ENCODE measurements at regions not wholly inside any gene's neighbourhood (a gene's known extent, or its start where the extent isn't known, plus 50 kb on each side); places are given as distances from the start of the nearest gene placed in this dataset.

DNA sequence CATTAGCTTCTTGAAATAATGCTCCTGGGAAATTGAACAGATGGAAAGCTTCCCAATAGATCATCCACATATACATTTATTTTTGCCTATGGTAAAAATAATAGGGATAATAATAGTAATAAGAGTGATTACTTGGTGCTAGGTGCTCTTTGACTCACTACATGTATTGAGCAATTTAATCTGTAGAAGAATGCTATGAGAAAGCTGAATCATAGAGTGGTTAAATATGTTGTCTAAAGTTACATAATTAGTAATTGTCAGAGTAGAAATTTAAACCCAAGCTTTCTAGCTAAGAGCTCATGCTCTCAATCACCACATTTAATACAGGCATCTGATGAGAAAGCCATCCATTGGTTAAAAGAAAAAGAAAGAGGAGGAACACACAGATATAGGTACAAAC, 590.5 kb upstream of the SLC8A1 start:
- no peak for DNase-seq (ENCODE audit: low read depth)

DNA sequence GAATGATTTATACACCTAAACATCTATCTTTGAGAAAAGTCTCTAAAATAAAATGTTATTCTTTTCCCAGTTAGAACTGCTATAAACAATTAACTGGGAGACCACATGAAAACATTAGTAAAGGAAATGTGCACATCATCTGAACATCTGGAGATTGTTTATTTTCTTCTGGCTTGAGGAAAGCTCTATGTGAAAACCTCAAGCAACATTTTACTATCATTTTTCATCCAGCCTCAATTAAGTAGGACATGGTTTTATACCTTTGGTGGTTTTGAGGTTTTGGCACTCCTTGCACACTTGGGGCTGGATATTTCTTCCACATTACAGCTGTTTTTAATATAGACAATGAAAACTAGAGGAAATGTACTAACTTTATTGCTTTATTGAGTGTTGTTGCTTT, 609.5 kb upstream of the SLC8A1 start:
- DNase-seq (ENCODE audit: low read depth): peak; percentile 29

DNA sequence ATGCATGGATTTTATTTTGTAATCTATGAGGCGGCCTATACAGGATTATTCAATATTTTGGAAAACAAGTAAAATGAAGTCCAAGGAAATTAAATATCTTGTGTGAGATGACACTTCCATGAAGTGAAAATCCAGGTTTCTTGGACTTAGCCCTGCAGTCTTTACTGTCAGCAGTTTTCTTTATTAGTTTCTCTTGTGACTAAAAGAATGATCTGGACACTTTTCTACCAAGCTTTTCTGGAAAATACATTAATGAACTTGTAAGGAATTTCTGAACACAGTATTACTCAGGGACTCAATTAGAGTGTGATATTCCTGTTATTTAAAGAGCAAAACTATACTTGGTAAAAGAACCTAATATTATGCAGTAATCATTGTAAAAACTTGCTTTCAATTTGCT, 610.4 kb upstream of the SLC8A1 start:
- no peak for DNase-seq (ENCODE audit: low read depth)

DNA sequence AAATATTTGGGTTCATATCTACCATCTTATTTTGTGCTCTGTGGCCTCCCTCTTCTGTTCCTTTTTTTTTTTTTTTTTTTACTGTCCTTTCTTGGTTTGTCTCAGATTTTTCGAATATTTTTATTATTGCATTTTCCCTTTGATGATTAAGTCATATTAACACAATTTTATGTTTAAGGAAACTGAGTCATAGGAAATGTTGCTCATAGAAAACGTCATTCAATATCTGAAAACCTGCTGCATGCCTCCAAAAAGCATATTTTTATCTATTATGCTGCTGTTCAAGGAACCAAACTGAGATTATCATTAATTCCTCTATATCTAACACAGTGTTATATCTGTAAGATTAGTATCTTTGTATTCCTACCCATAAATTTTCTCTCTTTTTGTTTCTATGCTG, 614.3 kb upstream of the SLC8A1 start:
- DNase-seq (ENCODE audit: low read depth): no peak

DNA sequence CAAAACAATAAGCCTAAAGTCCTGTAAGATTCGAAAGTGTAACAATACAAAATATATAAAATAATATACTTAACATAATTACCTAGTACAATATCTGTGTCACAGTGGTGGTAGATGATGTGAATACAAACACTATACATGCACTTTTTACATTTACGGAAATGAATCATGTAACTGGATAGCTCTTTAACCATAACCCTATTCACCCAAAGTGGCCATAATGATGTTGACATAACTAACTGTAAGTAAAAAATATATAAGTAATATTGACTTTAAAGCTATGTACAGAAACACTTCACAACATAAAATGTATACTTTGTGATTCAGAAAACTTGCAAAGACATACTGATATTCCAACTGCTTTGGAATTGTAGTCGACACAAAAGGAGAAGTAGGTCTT, 616.9 kb upstream of the SLC8A1 start:
- DNase-seq (ENCODE audit: low read depth): no peak

DNA sequence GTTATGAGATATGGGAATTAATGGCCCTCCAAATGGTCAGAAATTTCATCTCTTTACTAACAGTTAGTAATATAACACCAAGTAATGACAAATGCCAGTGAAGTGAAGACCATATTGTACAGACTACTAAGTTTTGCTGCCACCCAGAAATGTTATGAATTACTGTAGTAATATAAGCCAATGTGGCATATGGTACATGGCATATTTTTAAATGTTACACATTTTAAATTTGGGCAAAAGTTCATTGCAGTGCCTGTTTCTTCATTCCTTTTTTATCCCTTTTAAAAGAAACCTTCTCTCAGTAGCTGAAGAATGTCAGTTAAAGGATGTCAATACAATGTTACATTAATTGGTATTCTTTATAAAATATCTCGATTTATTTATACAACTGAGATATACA, 626.5 kb upstream of the SLC8A1 start:
- DNase-seq (ENCODE audit: low read depth): no peak

DNA sequence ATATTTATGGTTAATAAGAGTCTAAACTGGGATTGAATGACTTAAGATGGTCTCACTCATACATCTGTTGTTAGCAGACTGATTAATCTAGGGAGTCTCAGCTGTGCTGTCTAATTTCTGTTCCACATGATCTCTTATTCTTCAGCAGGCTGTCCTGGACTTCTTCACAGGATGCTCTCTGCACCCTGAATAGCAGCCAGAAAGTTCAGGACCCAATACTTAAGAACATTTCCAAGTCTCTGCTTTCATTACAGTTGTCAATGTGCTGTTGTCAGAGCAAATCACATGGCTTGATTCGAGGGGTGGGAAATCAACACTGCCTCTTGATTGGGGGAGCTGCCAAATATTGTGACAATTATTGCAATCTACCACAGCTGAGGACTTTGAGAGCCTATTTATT, 627.1 kb upstream of the SLC8A1 start:
- no peak for DNase-seq (ENCODE audit: low read depth)

DNA sequence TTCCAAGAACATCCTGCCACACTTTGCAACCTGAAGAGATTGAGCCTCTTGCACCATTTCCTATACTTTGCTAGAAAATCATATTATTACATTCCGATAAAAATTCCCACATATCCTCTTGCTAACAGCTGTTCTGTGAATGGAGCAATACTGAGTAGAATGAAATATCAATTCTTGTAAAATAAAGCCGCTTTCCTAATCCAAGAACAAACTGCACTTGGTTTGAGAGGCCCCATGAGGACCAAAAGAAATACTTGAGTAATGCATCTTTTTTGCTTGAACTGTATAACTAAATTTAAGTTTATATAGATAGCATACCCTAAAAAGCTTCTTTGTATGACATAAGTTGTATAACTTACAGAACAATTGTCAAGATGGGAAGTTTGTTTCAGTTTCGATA, 632.4 kb upstream of the SLC8A1 start:
- DNase-seq (ENCODE audit: low read depth): no peak

DNA sequence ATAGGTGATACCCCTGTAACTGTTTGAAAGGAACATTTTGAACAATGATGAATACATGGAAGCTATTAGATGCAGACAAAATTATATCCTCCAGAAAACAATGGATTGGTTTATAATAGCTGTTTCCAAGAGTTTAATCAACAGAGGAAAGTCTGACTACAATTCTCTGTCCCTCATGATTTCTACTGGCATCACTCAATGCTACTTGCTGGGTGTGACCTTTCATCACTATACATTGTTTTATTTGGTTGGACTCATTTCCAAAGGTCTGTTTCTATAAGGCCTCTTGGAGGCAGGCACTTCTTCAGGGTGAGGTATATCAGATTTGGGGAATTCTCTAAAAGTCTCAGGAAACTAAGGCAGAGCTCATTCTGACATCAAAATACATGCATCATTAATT, 636.1 kb upstream of the SLC8A1 start:
- DNase-seq (ENCODE audit: low read depth): no peak

DNA sequence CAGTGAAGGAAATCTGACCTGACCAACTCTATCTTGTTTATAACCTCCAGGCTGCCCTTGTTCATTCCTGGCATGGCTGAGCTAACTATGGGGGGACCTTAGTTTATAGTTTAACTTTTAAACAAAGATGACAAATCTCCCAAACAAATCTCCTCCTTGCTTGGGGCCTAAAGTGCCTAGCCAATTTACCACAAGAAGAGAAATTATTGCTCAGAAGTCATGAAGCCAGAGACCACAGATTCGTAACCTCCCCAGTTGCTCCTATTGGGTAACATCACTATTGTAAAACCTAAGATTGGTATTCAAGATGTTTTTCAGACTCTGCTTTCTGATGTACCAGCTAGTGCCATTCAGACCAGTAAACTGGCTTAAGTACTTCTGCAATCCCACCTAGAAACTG, 649.4 kb upstream of the SLC8A1 start:
- DNase-seq (ENCODE audit: low read depth): peak; percentile 45

DNA sequence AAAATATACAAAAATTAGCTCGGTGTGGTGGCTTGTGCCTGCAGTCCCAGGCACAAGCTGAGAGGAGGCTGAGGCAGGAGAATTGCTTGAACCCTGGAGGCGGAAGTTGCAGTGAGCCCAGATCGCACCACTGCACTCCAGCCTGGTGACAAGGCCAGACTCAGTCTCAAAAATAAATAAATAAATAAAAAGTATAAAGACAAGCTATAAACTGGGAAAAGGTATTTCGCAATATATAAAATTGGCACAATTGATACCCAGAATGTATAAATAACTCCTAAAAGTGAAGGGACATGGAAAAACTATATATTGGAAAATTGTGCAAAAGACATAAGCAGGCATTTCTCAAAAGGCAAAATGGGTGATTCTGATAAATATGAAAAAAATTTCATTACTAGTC, 657.9 kb upstream of the SLC8A1 start:
- no peak for DNase-seq (ENCODE audit: low read depth)

DNA sequence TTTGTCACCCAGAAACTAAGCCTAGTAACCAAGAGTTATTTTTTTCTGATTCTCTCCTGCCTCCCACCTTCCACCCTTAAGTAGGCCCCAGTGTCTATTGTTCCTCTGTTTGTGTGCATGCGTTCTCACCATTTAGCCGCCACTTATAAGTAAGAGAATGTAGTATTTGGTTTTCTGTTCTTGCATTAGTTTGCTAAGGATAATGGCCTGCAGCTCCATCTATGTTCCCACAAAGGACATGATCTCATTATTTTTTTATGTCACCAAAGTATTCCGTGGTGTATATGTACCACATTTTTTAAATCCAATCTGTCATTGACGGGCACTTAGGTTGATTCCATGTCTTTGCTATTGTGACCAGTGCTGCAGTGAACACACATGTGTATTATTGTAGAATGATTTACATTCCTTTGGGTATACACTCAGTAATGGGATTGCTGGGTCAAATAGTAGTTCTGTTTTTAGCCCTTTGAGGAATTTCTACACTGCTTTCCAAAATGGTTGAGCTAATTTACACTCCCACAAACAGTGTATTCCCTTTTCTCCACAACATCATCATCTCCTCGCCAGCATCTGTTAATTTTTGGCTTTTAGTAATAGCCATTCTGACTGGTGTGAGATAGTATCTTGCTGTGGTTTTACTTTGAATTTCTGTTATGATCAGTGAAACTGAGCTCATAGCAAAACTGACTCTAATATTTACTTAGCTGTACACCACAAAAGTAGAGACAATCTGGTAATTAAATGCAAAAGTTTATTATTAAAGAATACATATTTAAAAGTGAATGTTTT, 660.1 kb upstream of the SLC8A1 start:
- DNase-seq (ENCODE audit: low read depth): peak; percentile 6

DNA sequence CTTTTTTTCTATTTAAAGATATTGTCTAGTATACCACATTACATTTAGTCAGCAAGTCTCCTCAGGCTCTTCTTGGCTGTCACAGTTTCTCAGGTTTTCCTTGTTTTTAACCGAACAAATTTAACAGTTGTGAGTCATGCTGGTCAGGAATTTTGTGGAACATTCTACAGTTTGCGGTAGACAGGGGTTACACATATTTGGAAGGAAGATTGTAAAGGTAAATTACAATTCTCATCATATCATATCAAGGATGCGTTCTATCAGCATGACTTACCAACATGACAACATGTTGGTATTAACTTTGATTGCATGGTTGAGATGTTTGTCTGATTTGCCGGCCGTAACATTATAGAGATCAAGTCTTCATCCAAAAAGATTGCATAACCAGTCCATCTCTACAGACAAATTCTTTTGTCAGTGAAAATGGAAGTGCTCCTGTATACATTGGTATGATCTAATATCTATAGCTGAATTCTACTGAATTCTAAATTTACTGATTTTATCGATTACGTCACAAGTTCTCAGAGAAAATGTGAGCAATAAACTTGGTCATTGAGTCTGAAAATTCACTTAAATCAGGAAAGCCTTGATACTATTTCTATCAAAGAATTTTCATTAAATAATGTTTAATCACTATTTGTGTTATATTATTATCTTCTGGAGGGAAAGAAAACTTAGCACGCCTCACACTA, 664.4 kb upstream of the SLC8A1 start:
- DNase-seq (ENCODE audit: low read depth): peak; percentile 67

DNA sequence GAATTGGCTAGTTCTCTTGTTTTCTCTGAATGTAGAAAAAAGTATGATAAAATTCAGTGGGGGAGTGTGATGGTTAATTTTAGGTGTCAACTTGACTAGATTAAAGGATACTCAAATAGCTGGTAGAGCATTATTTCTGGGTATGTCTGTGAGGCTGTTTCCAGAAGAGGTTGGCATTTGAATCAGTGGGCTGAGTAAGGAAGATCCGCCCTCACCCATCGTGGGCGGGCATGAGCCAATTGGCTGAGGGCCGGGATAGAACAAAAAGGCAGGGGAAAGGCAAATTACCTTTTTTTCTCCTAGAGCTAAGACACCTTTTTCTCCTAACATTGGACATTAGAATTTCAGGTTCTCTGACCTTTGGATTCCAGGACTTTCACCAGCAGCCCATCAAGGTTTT, 667.6 kb upstream of the SLC8A1 start:
- no peak for DNase-seq (ENCODE audit: low read depth)

DNA sequence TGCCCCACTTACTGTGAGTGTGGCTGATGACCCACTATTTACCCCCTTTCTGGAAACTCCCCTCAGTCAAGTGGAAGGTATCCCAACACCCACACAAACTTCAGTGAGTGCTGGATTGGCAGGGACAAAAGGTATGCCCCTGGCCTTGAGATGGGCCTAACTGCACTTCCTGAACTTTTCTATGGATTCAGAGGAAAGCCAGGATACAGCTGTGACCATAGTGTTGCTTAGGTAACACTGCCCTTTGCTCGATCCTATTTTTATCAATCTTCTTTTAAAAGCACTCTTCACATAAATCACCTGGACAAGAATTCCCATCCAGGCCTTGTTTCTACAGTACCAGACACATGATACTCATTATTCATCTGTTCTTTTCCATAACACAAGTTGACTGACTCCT, 671.5 kb upstream of the SLC8A1 start:
- no peak for DNase-seq (ENCODE audit: low read depth)

DNA sequence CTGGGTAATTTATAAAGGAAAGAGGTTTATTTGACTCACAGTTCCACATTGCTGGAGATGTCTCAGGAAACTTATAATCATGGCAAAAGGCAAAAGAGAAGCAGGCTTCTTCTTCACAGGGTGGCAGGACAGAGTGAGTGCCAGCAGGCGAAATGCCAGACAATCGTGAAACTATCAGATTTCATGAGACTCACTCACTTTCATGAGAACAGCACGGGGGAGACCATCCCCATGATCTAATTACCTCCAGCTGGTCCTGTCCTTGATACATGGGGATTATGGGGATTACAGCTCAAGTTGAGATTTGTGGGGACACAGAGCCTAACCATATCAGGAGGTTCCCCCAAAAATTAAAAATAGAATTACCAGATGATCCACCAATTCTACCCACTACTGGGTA, 675.5 kb upstream of the SLC8A1 start:
- no peak for DNase-seq (ENCODE audit: low read depth)

DNA sequence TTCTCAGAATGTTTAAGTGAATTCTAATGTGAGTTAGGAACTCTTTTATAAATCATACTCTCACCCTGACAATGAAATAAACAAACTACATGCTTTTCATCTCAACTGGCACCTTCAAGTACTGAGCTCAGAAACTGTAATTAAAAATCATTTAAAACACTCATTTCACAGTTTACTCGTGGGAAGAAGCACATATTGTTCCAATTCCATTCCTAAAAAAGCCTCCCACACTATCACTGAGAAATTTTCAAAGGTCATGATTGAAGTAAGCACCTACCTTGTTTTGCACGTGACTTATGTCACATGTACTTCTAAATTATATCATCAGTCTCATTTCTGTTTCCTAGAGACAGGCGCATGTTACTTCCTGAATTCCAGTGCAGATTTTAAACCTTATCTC, 678.1 kb upstream of the SLC8A1 start:
- DNase-seq (ENCODE audit: low read depth): no peak

DNA sequence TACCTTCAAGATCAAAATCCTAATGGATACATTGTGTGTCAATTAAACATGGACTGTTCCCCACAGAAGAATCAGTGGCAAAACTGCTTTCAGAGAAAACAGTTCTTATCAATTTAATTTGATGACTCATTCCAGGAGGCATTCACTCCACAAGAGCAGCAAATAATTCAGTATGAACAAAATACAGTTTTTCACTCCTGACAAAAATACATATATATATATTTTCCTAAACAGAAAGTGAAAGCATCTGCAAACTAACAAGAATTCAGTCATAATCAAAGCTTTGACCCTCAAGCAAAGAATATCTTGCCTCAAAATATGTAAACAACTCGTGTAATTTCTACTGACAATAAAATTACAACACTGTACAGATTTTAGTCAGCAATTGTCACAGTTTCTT, 685.1 kb upstream of the SLC8A1 start:
- peak; percentile 7 for DNase-seq (ENCODE audit: low read depth)

DNA sequence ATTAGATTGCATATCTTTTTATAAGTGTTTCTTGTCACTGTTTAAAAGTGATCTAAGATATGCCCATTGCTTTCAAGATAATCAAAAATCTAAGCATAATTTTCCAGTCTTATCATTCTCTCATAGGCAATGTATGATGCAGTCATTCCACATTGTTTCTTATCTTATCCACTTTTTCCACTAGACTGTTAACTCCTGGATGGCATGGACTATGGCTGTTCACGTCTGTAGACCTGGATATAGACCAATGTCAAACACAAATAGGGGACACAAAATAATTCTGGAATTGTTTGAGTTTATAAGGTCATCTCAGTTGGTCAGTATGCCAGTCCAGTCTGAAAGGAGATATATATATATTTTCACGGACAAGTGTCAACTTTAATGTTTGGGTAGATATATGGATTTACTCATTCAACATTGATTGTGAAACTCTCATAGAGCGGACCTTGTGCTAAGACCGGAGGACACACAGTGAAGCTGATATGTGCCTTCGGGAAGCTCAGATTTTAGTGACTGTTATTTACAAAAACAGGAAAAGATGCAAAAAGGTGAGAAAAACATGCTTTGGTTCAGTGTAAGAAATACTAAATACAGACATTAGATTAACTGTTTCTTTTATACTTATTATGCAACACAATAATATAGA, 689.4 kb upstream of the SLC8A1 start:
- no peak for DNase-seq (ENCODE audit: low read depth)

DNA sequence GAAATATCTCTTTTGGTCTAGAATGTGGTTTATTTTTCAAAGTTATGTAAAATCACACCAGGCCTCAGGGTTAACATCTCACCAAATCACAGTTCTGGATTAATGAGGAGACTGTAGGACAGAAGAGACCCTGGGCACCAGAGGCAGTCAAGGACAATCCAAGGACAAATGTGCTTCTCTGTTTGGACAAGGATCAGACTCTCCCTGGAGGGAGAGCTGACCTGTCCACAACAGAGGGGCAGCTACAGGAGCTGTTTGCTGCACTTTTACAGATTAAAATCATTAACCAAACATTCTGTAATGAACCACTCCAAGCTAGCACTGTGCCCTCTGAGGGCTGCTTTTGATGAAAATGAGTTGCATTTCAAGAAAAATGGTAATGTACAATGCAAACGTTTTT, 690.6 kb upstream of the SLC8A1 start:
- DNase-seq (ENCODE audit: low read depth): no peak

DNA sequence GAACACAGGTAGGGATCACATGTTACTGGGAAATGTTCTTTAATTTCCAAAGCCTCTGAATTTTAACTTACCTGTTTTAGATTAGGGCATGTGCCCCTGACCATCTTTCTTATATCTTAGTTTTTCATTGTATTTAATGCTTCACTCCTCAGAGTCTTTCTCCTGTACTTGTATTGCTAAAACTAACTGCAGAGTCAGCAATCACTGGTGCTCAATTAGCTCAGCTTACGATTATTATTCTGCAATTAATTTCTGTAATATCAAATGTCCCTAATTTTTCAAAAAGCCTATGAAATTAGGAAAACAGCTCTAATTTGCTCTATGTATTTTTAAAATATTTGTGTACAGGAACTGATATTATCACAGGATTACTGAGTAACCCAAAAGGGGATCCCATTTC, 693.2 kb upstream of the SLC8A1 start:
- DNase-seq (ENCODE audit: low read depth): no peak

DNA sequence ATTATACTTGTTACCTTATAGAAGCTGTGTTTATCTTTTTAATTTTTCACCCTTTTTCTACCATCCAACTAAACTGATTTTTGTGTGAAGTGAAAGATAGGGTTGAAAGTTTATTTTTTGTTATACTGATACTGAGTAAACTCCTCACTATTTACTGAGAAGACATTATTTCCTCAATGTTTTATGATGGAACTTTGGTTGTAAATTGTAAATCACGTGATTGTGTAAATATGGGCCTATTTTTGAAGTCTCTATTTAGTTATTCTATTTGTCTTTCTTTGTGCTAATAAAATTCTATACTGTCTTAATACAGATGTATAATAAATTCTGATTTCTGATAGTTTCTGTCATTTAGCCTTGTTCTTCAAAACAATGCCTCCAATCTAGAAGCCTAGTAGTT, 697.2 kb upstream of the SLC8A1 start:
- no peak for DNase-seq (ENCODE audit: low read depth)

DNA sequence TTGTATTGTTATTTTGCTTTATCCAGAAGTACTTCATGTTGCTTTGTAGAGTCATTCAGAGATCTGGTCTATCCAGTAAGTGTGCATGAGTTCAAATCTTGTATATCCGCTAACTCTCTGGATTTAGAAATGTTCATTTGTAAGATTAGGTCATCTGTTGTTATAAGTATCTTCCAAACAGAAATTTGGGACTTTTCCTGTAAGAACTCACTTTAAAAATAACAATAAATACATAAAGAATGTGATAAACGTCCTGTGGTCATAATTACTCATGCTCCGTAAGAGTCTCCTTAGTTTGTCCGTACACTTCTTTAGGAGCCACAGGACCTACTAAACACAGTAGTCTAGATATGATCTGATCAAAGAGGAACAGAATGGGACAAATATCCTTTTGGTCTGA, 699.9 kb upstream of the SLC8A1 start:
- DNase-seq (ENCODE audit: low read depth): peak; percentile 0
